ENCODE measurements at regions not wholly inside any gene's neighbourhood (a gene's known extent, or its start where the extent isn't known, plus 50 kb on each side); places are given as distances from the start of the nearest gene placed in this dataset.

GRCh38 chr16:58863761-58864160 is 129.6 kb upstream of the GOT2 start:
- TF ChIP-seq CTCF (IDR thresholded peaks at IDR 0.05), result no peak
- TF ChIP-seq POLR2A (IDR thresholded peaks at IDR 0.05), result no peak

All from uterus (tissue), 2 donors.